ENCODE measurements at regions not wholly inside any gene's neighbourhood (a gene's known extent, or its start where the extent isn't known, plus 50 kb on each side); places are given as distances from the start of the nearest gene placed in this dataset.

DNA sequence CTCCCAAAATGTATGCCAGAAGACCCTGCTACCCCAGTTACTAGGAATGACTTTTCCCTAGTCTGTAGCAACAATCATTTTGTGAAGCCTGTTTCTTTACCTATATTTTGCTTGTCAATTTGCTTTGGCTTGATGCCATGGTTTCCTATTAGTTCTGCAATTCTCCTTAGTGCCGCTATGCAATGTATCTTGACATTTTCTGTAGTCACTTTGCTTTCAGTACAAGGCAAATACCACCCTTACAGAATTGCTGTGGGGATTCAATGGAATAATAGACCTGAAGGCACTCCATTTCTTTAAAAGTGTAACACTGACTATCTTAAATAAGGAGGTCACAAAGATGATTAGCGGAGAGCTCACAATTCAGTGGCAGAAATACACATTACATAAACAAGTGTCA is 291.1 kb downstream of the NR2F1-AS1 start:
- Histone ChIP-seq H3K4me1 (no peaks in the 10 kb centered on the region), H3K36me3 (no peaks in the 10 kb centered on the region), H3K27me3 (no peaks in the 10 kb centered on the region), H3K9me3 (peaks cover 0 to 9% of the 10 kb centered on the region in 2 donors), H3K4me3 (no peak overlapping the region), H3K27ac (no peak overlapping the region)
- TF ChIP-seq POLR2AphosphoS5 (IDR thresholded peaks at IDR 0.05) (no peak), EP300 (IDR thresholded peaks at IDR 0.05; ENCODE audit: low read depth) (no peak), POLR2A (IDR thresholded peaks at IDR 0.05) (no peak)
- TF ChIP-seq, protein P1, sequence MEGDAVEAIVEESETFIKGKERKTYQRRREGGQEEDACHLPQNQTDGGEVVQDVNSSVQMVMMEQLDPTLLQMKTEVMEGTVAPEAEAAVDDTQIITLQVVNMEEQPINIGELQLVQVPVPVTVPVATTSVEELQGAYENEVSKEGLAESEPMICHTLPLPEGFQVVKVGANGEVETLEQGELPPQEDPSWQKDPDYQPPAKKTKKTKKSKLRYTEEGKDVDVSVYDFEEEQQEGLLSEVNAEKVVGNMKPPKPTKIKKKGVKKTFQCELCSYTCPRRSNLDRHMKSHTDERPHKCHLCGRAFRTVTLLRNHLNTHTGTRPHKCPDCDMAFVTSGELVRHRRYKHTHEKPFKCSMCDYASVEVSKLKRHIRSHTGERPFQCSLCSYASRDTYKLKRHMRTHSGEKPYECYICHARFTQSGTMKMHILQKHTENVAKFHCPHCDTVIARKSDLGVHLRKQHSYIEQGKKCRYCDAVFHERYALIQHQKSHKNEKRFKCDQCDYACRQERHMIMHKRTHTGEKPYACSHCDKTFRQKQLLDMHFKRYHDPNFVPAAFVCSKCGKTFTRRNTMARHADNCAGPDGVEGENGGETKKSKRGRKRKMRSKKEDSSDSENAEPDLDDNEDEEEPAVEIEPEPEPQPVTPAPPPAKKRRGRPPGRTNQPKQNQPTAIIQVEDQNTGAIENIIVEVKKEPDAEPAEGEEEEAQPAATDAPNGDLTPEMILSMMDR (IDR thresholded peaks at IDR 0.05) = no peak
- intact Hi-C loops (cut with DNase I; ENCODE audit: low total_unique reads) (no loop called here), in situ Hi-C loops (cut with MboI; ENCODE audit: low pct_ligation_motif_present in 1 of 4, low pct_unique_long_range_greater_than_20kb in 1 of 4, low sequenced_read_pairs in 3 of 4) (no loop called here)
- DNase-seq = no peak
- whole genome bisulfite sequencing, 2 donors (ENCODE audit: low coverage in 1 of 2) = 81 to 100% methylated on average over 2 of the region's 2 CpGs

DNA sequence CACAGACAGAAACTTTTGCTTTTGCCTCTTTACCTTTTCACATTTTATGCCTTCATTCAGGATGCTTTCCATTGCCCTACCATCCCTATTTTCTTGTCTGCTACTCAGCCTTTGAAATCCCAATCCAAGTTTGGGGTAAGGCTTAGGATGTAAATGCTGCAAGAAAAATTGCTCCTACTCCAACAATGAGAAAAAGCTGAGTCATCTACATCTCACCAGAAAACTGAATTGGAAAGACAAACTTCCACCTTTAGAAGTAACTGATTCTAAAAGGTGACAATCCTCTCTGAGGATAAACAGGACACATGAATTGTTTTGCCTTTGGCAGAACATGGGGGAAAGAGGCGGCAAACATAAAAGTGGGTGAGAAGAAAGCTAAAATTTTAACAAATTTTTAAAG is 295.6 kb downstream of the NR2F1-AS1 start:
- no peaks in the 10 kb centered on the region for H3K36me3 ChIP-seq
- peaks cover 0 to 9% of the 10 kb centered on the region in 2 donors for H3K9me3 ChIP-seq
- no peak for TF ChIP-seq POLR2AphosphoS5 (IDR thresholded peaks at IDR 0.05)
- TF ChIP-seq, protein P1 (IDR thresholded peaks at IDR 0.05) = no peak
- TF ChIP-seq POLR2A (IDR thresholded peaks at IDR 0.05) = no peak
- no peak for TF ChIP-seq EP300 (IDR thresholded peaks at IDR 0.05; ENCODE audit: low read depth)
- in situ Hi-C loops (cut with MboI; ENCODE audit: low pct_ligation_motif_present in 1 of 4, low pct_unique_long_range_greater_than_20kb in 1 of 4, low sequenced_read_pairs in 3 of 4) = no loop called here
- H3K4me3 ChIP-seq = no peak overlapping the region
- intact Hi-C loops (cut with DNase I; ENCODE audit: low total_unique reads) = no loop called here
- no peaks in the 10 kb centered on the region for H3K27me3 ChIP-seq
- DNase-seq = no peak
- H3K4me1 ChIP-seq = no peaks in the 10 kb centered on the region
- WGBS, 2 donors (ENCODE audit: low coverage in 1 of 2) = 97% methylated on average over 1 of the region's 1 CpG; no CpG with 5 or more reads in 1 of the 2 donors
- H3K27ac ChIP-seq = no peak overlapping the region

DNA sequence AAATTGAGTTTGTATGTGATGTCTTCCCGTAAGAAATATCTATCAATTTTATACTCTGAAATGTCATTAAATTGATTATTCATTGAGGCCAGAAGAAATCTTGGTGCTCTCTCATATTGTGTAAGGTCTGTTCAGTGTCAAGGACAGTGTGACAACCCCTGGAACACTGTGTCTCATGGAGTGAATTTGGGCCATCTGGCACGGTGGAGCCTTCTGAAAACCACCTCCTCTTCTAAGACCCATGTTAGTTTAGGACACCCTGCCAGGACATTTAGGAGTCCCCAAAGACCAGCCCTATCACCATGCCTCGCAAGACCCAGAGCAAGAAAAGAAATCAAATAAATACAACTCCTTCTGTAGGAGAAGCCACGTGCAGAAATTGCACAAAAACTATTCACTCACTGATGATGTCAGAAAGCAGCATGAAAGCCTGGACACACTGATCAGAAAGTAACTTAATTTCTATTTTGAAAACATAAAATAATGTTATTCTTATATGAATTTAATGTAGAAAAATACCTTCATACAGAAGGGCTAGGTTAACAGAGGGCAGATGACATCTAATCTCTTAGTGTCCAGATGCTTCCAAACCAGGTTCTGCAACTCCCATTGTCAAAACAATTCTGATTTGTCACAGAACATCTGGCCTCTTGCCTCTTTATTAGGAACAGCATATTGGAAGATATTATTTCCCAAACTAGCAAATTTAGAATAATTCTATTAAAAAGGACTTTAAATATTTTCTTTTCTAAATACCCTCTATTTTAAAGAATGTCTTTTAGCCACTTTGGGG is 298.8 kb downstream of the NR2F1-AS1 start:
- DNase-seq = no peak
- WGBS, 2 donors (ENCODE audit: low coverage in 1 of 2) = 69 to 85% methylated on average over 4 of the region's 4 CpGs
- in situ Hi-C loops (cut with MboI; ENCODE audit: low pct_ligation_motif_present in 1 of 4, low pct_unique_long_range_greater_than_20kb in 1 of 4, low sequenced_read_pairs in 3 of 4) = no loop called here
- Histone ChIP-seq H3K4me1 (no peaks in the 10 kb centered on the region), H3K36me3 (no peaks in the 10 kb centered on the region), H3K27ac (no peak overlapping the region), H3K9me3 (peaks cover 0 to 9% of the 10 kb centered on the region in 2 donors), H3K4me3 (no peak overlapping the region), H3K27me3 (no peaks in the 10 kb centered on the region)
- intact Hi-C loops (cut with DNase I; ENCODE audit: low total_unique reads) = no loop called here
- no peak for TF ChIP-seq POLR2AphosphoS5 (IDR thresholded peaks at IDR 0.05)

DNA sequence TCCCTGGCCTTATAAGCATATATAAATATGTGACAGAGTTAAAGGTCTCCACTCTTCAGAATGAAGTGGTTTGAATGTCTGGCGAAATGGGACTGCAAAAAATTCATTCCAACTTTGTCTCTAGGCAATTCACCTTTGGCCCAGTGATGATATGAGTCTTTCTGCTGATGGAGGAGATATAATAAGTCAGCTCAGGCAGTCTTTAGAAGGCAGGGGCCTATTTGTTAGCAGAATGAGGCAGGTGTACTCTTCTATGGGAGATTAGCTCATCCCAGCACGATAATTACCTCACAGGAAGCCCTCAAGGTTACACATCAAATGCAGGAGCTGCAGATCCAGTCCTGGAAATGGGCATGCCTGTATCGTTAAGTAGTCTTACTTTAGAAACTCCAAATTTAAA is 300.5 kb downstream of the NR2F1-AS1 start:
- Histone ChIP-seq H3K4me3 (no peak overlapping the region), H3K9me3 (no peaks in the 10 kb centered on the region), H3K36me3 (no peaks in the 10 kb centered on the region), H3K4me1 (no peaks in the 10 kb centered on the region), H3K27ac (no peak overlapping the region), H3K27me3 (no peaks in the 10 kb centered on the region)
- intact Hi-C loops (cut with DNase I; ENCODE audit: low total_unique reads) (no loop called here), in situ Hi-C loops (cut with MboI; ENCODE audit: low pct_ligation_motif_present in 1 of 4, low pct_unique_long_range_greater_than_20kb in 1 of 4, low sequenced_read_pairs in 3 of 4) (no loop called here)
- TF ChIP-seq POLR2AphosphoS5 (IDR thresholded peaks at IDR 0.05) (no peak), POLR2A (IDR thresholded peaks at IDR 0.05) (no peak), EP300 (IDR thresholded peaks at IDR 0.05; ENCODE audit: low read depth) (no peak)
- TF ChIP-seq, protein P1 (IDR thresholded peaks at IDR 0.05) = no peak
- WGBS, 2 donors (ENCODE audit: low coverage in 1 of 2) = 54 to 60% methylated on average over 1 to 3 of the region's 3 CpGs
- DNase-seq = no peak
